ENCODE measurements at regions not wholly inside any gene's neighbourhood (a gene's known extent, or its start where the extent isn't known, plus 50 kb on each side); places are given as distances from the start of the nearest gene placed in this dataset.

DNA sequence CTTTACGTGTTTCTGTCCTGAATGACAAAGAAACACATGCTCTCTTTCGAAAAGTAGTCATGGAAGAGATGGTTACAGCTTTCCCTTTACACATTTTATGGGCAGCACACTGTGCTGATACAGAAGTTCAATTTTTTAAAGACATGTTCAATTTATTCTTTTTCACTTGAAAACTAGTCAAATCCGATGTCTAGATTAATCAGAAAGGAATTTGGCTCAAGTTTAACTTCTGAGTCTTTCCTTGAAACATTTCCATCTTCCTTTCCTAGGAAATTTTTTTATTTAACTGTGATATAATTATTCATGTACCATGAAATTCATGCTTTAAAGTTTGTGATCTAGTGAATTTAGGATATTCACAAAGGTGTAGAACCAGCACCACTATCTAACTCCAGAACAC lies 360.1 kb downstream of the TNS3 start:
- DNase-seq = no peak

DNA sequence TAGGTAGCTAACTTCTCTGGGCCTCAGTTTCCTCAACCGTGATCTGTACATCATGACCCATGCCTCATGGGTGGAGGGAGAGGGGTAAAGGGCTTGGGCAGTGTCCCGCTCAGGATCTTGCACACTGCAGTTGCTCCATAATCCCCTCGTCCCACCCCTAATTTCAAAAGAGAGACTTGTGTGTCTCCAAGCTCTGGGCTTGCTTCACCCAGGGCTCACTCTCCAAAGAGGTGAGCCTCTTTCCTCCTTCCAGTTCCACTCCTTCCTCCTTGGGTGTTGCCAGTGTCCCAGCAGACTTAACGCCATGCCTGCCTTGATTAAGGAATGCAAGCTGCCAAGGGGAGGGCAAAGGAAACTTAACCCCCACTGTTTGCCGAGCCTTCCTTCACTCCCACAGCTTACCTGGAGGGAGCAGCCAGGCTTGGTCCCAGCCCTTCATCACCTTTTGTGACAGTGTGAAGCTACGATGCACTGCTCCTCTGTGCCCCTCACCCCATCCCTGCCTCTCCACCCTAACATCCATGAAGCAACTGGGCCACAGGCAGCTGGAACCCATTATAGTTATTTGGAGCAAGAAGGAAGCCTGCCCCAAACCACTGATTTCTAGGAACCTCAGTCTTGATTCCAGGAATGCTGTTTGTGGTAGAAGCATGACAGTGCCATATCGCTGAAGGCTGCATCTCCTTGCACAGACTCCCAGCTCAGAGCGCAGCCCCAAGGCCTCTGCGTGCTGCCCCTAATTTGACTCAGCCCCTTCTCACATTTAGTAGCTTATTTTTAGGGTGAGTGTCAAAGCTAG lies 363.3 kb downstream of the TNS3 start:
- no peak for DNase-seq

DNA sequence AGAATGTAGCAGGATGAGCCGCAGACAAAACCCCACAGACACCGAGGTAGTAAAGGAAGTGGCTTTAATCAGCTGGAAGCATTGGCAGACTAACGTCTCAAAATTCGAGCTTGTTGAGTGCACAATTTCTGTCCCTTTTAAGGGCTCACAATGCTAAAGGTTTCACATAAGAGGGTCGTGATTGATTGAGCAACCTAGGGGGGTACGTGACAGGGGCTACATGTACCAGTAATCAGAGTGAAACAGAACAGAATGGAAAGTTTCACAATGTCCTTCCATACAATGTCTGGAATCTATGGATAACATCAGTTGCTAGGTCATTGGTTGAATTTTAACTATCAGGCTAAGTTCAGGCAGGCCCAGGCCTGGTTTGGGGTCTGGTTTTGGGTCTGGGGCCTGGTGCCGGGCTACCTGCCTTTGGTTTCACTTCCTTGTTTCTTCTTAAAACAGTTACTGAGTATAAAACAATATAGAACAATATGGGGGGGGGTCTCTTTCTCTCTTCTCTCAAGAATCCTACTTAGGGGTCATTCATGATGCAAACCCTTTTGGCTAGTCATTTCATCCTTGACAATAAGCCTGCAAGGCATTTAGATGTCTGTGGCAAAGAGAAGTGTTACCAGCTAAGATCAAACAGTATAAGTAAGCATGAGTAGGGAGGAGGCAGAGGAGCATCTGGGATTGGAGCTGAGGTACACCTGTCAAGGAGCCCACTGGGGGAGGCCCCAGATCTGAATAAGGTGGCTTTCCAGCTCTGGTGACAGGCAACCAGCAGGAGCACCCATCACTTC lies 364.1 kb downstream of the TNS3 start:
- DNase-seq = no peak

- DNase-seq = no peak
Measured at GRCh38 chr7:47217086-47217485, 364.8 kb downstream of the TNS3 start.

DNA sequence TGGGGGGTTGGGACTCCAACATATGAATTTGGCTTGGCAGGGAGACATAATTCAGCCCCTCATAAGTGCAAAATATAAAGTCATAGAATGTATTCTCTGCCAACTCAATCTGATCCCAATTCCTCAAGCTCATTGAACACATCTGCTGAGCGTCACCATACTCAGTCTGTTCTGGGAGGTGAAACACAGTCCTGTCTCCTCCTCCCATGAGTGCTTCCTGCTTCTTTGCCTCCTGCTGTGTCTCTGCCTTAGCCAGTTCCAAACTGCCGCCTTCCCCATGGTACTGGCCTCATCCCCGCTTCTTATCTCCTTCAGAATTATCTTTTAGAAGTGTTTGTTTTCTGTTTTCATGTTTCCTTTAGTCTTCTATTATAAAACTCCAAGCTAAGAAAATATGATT lies 365.5 kb downstream of the TNS3 start:
- DNase-seq = no peak

GRCh38 chr7:47215640-47216039 lies 366.3 kb downstream of the TNS3 start:
- DNase-seq = no peak

DNA sequence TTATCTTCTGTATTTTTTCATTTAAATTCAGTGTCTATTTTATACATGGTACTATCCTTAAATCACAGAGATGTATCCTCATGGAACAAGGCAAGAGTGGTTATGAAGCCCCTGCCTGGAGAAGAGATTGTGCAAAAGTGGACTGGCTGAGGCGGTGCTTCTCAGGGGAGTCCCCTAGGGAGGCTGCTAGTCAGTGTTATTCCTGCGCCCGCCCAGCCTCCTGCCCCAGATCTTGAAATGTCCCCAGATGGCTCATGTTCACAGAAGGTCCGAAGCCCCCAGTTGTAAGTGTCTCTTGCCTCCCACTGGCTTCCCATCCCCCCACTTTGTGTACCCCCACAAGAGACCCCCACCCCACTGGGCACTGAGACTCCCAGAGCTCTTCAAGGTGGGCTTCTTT lies 366.9 kb downstream of the TNS3 start:
- no peak for DNase-seq

DNA sequence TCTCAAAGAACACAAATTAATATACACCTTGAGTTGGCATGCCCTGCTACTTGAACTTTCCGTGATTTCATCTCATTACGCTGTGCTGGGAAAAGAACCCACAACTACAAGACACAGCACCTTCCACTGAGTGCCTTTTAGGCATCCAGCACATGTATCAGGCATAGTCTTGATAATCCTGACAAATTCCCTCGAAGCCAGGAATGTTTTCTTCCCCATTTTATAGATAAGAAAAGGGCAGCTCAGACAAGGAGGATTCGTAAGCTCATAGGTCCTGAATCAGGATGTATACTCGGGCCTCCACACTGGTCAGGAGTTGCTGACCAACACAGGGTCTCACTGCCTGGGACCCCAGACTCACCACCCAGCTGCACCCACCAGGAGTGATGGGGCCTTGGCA lies 368.6 kb downstream of the TNS3 start:
- no peak for DNase-seq

GRCh38 chr7:47211519-47211973 lies 370.4 kb downstream of the TNS3 start:
- DNase-seq = no peak

- DNase-seq = no peak
Measured at GRCh38 chr7:47210281-47210854, 371.5 kb downstream of the TNS3 start.

GRCh38 chr7:47207956-47208355 lies 374.0 kb downstream of the TNS3 start:
- no peak for DNase-seq

- DNase-seq = no peak
Measured at GRCh38 chr7:47204709-47205108, 377.2 kb downstream of the TNS3 start.

DNA sequence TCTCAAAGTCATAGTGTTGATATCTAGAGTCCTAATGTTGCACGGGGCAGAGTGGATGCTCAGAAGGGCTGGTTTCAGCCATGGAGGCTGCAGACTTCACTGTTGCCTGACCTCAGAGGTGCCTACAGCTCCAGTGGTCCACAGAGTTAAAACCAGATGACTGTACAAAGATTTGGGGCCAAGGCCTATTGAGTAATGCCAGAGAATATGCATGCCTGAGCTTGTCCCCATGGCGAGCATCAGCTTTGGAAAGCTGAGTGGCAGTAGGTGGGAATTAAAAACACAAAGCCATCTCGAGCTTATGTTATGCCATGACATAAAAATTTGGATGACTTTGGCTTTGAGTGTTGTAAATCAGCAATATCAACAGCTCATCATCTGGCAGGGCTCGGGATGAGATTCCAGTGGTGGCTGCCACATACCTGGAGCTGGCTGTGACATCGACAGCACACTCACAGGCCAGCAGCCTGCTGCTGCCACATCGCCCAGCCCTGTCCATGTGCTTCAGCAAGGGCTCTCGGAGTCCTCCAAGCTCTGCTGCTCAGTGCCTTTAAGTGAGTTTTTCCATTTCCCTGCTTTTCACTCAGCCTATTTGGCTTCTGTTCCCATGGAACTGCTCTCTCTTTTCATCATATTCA lies 379.6 kb downstream of the TNS3 start:
- DNase-seq = no peak

- no peak for DNase-seq
Measured at GRCh38 chr7:47198159-47198558, 383.8 kb downstream of the TNS3 start.

- DNase-seq = no peak
Measured at GRCh38 chr7:47197486-47197885, 384.4 kb downstream of the TNS3 start.

DNA sequence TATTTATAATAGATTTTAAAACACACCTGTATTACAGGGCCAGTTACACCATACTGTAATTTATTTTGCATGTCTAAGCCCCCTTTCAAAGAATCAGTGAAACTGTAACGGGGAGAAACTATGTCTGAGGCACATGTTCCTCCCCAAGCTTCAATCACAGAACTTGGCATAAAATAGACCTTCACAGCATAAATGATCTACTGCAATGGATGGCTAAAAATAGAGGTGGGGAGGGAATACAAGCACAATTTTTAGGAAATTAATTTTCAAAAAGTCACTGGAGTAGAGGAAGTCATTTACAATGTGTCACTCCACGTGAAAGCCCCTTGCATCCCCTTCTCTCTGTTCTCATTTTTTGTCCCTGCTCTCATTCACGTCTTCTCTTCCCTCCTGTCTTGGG lies 385.2 kb downstream of the TNS3 start:
- no peak for DNase-seq

DNA sequence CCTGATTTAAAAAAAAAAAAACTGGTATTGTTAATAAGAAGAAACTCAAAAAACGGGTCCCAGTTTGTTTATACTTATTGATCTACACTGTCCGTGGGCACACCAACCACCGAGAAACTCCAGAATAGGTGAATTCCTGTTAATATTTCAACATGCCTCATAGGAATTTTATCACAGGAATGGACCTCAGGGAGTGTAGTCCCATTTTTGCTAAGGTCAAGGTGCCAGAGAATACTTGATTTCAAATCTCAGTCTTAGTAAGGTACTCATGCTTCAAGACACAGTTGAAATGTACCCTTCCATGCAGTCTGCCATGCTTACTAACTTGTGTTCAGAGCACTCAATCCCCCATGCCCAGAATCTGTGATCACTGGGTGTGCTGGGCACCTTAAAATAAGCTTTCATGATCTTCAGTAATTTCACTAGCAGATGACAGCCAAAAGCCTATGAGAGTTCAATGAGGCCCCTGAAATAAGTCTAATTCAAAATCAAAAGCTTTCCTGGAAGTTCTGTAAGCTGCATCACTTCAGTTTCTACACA lies 385.7 kb downstream of the TNS3 start:
- DNase-seq = no peak

GRCh38 chr7:47195641-47196040 lies 386.3 kb downstream of the TNS3 start:
- DNase-seq = no peak

GRCh38 chr7:47194516-47195057 lies 387.3 kb downstream of the TNS3 start:
- no peak for DNase-seq

- no peak for DNase-seq
Measured at GRCh38 chr7:47192978-47193377, 388.9 kb downstream of the TNS3 start.

GRCh38 chr7:47191876-47192291 lies 390.0 kb downstream of the TNS3 start:
- DNase-seq = no peak

DNA sequence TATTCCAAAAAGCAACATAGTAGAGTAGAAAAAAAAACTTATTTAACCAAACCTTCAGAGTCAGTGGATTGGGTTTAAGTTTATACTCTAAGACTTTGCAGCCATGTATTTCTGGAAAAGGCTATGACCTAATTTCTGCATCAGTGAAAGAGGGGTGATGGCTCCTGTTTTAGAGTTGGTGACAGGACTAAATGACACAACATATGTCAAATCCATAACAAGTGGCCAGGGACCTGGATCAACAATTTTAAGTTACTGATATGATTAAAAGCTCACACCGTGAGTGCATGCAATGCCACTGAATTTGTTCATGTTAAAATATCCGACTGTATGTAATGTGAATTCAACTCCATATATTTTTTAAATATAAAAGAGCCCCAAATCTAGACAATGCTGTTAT lies 390.6 kb downstream of the TNS3 start:
- no peak for DNase-seq

- no peak for DNase-seq
Measured at GRCh38 chr7:47190462-47190861, 391.4 kb downstream of the TNS3 start.
